A549 (cell line): ENCODE measurements at regions not wholly inside any gene's neighbourhood (a gene's known extent, or its start where the extent isn't known, plus 50 kb on each side); places are given as distances from the start of the nearest gene placed in this dataset.
A peak's percentile ranks its signal among the peaks of the same experiment; 100 is the strongest.

Source experiments
- ATAC-seq, 2 experiments: fragments of 200-7000 bp in 1 of 2; fragments of >200 bp in 1 of 2; cut with Nextera tagmentation in 1 of 2; cut with Tn5 transposase in 1 of 2; 3 replicates each; pipeline versions ENCODE4 v1.8.0 to v1.9.1; 2018 to 2020; ENCODE audit warnings: mild to moderate bottlenecking in 1 of 2, moderate library complexity in 1 of 2
- CTCF ChIA-PET: fragments of 300-600 bp; sonication (Branson Sonifier 250); formaldehyde crosslinking; extraction: SDS; loops from one replicate; lab custom pipeline; 2021; ENCODE audit warnings: antibody characterized with exemption, inconsistent platforms; lab: Yijun Ruan, JAX
- POLR2A ChIA-PET: fragments of 350-600 bp; formaldehyde crosslinking; extraction: SDS; loops from one replicate; lab custom pipeline; 2021; ENCODE audit warnings: antibody characterized with exemption, inconsistent platforms; lab: Yijun Ruan, JAX
- DNase-seq, 2 experiments: peaks; one replicate each; pipeline versions ENCODE4 v3.0.0 to v3.0.0-alpha.2; 2011 to 2016; ENCODE audit warnings: low read depth in 1 of 2, low spot score in 1 of 2
- FAIRE-seq: peaks from 2 replicates; lab custom pipeline; 2011; peaks lifted over from hg19 to GRCh38; lab: Jason Lieb, UNC
- H3K27ac ChIP-seq, 2 experiments: fragments of >200 bp; sonication (Bioruptor Twin); formaldehyde crosslinking; 3 replicates each; pipeline ENCODE4 v1.5.1; 2016 to 2017
- H3K4me1 ChIP-seq: fragments of >200 bp; sonication (Bioruptor Twin); formaldehyde crosslinking; 3 replicates; pipeline ENCODE4 v1.6.1; 2016
- H3K4me2 ChIP-seq: fragments of >200 bp; sonication (Bioruptor Twin); formaldehyde crosslinking; 3 replicates; pipeline ENCODE4 v1.6.1; 2016
- H3K4me3 ChIP-seq: fragments of >200 bp; sonication (Bioruptor Twin); formaldehyde crosslinking; 3 replicates; pipeline ENCODE4 v1.5.1; 2016
- H3K9me3 ChIP-seq: fragments of >200 bp; sonication (Bioruptor Twin); formaldehyde crosslinking; 3 replicates; pipeline ENCODE4 v1.6.1; 2016
- ATOH8 ChIP-seq: fragments of 250-450 bp; sonication (Bioruptor Pico); IDR thresholded peaks from 2 replicates; pipeline ENCODE4 v1.5.0; 2020; ENCODE audit warnings: low read depth, mild to moderate bottlenecking, moderate library complexity
- CHD2 ChIP-seq: fragments of 150-350 bp; IDR thresholded peaks from 2 replicates; pipeline ENCODE4 v1.6.1; 2014; ENCODE audit warnings: low read length; ENCODE audit not compliant: partially characterized antibody
- EHMT2 ChIP-seq: fragments of 200-600 bp; sonication (generic); IDR thresholded peaks from 2 replicates; pipeline ENCODE4 v1.6.1; 2016; ENCODE audit warnings: antibody characterized with exemption, low read depth, mild to moderate bottlenecking, moderate library complexity
- ESRRA ChIP-seq: fragments of 150-350 bp; IDR thresholded peaks from 2 replicates; pipeline ENCODE4 v1.6.1; 2014; ENCODE audit warnings: mild to moderate bottlenecking, low read length, borderline replicate concordance
- FOSL2 ChIP-seq, 2 experiments: fragments of 450-650 bp in 1 of 2; fragments of >200 bp in 1 of 2; sonication (Bioruptor Twin) in 1 of 2; formaldehyde crosslinking; IDR thresholded peaks; 2 replicates each; pipeline versions ENCODE4 v1.5.0 to v1.6.1; 2016 to 2020; ENCODE audit warnings: mild to moderate bottlenecking in 1 of 2, moderate library complexity in 1 of 2
- HOXA7 ChIP-seq: fragments of 250-450 bp; sonication (Bioruptor Pico); IDR thresholded peaks from 2 replicates; pipeline ENCODE4 v1.5.0; 2020; ENCODE audit warnings: mild to moderate bottlenecking, moderate library complexity
- HOXB13 ChIP-seq: fragments of 250-450 bp; sonication (Bioruptor Pico); IDR thresholded peaks from 2 replicates; pipeline ENCODE4 v1.5.0; 2020; ENCODE audit warnings: low read depth, mild to moderate bottlenecking, moderate library complexity
- HOXB5 ChIP-seq: fragments of 250-450 bp; sonication (Bioruptor Pico); IDR thresholded peaks from 2 replicates; pipeline ENCODE4 v1.5.0; 2020; ENCODE audit warnings: mild to moderate bottlenecking, moderate library complexity
- JUNB ChIP-seq: fragments of >200 bp; sonication (Bioruptor Twin); formaldehyde crosslinking; IDR thresholded peaks from 2 replicates; pipeline ENCODE4 v1.6.1; 2016
- MAFK ChIP-seq: fragments of 450-650 bp; IDR thresholded peaks from 2 replicates; pipeline ENCODE4 v1.6.1; 2014; ENCODE audit not compliant: partially characterized antibody
- PBX3 ChIP-seq: IDR thresholded peaks from 2 replicates; pipeline ENCODE4 v1.6.1; 2012
- POLR2A ChIP-seq: IDR thresholded peaks from 2 replicates; pipeline ENCODE4 v1.6.1; 2012; ENCODE audit warnings: mild to moderate bottlenecking, low read length
- RAD21 ChIP-seq, 2 experiments: fragments of >200 bp in 1 of 2; sonication (Bioruptor Twin) in 1 of 2; formaldehyde crosslinking in 1 of 2; IDR thresholded peaks in 1 of 2; conservative IDR thresholded peaks in 1 of 2; 2 replicates in 1 of 2; 3 replicates in 1 of 2; pipeline ENCODE4 v1.6.1; 2012 to 2018; ENCODE audit warnings: inconsistent platforms in 1 of 2
- RNF2 ChIP-seq: fragments of 200-600 bp; sonication (generic); IDR thresholded peaks from 2 replicates; pipeline ENCODE4 v1.6.1; 2016; ENCODE audit warnings: low read depth, mild to moderate bottlenecking, antibody characterized with exemption, moderate library complexity, borderline replicate concordance
- SMC3 ChIP-seq: fragments of >200 bp; sonication (Bioruptor Twin); formaldehyde crosslinking; IDR thresholded peaks from 3 replicates; pipeline ENCODE4 v1.6.1; 2018; ENCODE audit warnings: inconsistent platforms
- SREBF2 ChIP-seq: fragments of 450-650 bp; IDR thresholded peaks from 2 replicates; pipeline ENCODE4 v1.6.1; 2014; ENCODE audit warnings: mild to moderate bottlenecking, moderate library complexity
- TP53 ChIP-seq: fragments of 250-450 bp; sonication (Bioruptor Pico); IDR thresholded peaks from 2 replicates; pipeline ENCODE4 v1.5.0; 2021; ENCODE audit warnings: mild to moderate bottlenecking, moderate library complexity
- ZC3H11A ChIP-seq: fragments of 450-650 bp; IDR thresholded peaks from 2 replicates; pipeline ENCODE4 v1.6.1; 2014; ENCODE audit warnings: antibody characterized with exemption, mild to moderate bottlenecking
- WGBS: methylation state at CpG from one replicate; pipeline ENCODE4 v1.1.6; 2017; ENCODE audit errors: missing lambda C conversion rate; 5-methylcytosine and 5-hydroxymethylcytosine counted together
- TF ChIP-seq, protein P1 (sequence below): fragments of >200 bp; sonication (Bioruptor Twin); formaldehyde crosslinking; IDR thresholded peaks from 3 replicates; pipeline ENCODE4 v1.5.1; 2016

- Histone ChIP-seq H3K9me3 (no peaks in the 10 kb centered on the region), H3K4me1 (peaks cover 22% of the 10 kb centered on the region), H3K27ac (no peak overlapping the region), H3K4me2 (no peak overlapping the region), H3K4me3 (no peak overlapping the region)
- DNase-seq (no peak), ATAC-seq (no peak), FAIRE-seq (no peak)
- no peak for TF ChIP-seq POLR2A
- TF ChIP-seq RAD21 (conservative IDR thresholded peaks at IDR 0.05 in 1 of 2, IDR thresholded peaks at IDR 0.05 in 1 of 2): no peak
- no peak for TF ChIP-seq ZC3H11A
- TF ChIP-seq SREBF2: no peak
- TF ChIP-seq HOXA7: no peak
- no peak for TF ChIP-seq ATOH8 (CRISPR knock-in tag)
- TF ChIP-seq SMC3: no peak
- ChIA-PET CTCF (no interaction called here), POLR2A (no interaction called here)
- 72% methylated on average over 4 of the region's 4 CpGs for WGBS
Observed at GRCh38 chr1:209432443-209432825, 151.1 kb upstream of the CAMK1G start.

- CTCF ChIA-PET: interaction anchor here (0.7 to 2.7 kb wide), 6 partner anchors 12 to 230 kb away, joined by 3 to 16 read pairs (median 9); no protein-coding TSS in a partner anchor
- Histone ChIP-seq H3K9me3 (no peaks in the 10 kb centered on the region), H3K4me2 (0 out of 3 replicates have a peak overlapping the region, but pooled peaks have one; percentile 2)
- 31% methylated on average over 3 of the region's 3 CpGs for WGBS
- FAIRE-seq (no peak), DNase-seq (no peak)
- TF ChIP-seq TP53 (CRISPR knock-in tag): no peak
- no peak for TF ChIP-seq HOXB5 (CRISPR knock-in tag)
- no peak for TF ChIP-seq FOSL2 (IDR thresholded peaks at IDR 0.05)
- no peak for TF ChIP-seq FOSL2 (CRISPR knock-in tag; IDR thresholded peaks at IDR 0.05)
- no peak for TF ChIP-seq ESRRA
- TF ChIP-seq EHMT2: no peak
- TF ChIP-seq HOXB13 (CRISPR knock-in tag): no peak
- no peak for TF ChIP-seq JUNB
- TF ChIP-seq RNF2: no peak
- TF ChIP-seq, all 56 proteins: peak for 0
- peak overlapping the region; percentile 2 to 60; a peak in 4 of 6 replicates for H3K27ac ChIP-seq
- H3K4me3 ChIP-seq: no peak overlapping the region
- no peak for ATAC-seq
- POLR2A ChIA-PET: no interaction called here
- H3K4me1 ChIP-seq: peaks cover 22% of the 10 kb centered on the region
Observed at GRCh38 chr1:209433649-209434031, 149.9 kb upstream of the CAMK1G start.

DNA sequence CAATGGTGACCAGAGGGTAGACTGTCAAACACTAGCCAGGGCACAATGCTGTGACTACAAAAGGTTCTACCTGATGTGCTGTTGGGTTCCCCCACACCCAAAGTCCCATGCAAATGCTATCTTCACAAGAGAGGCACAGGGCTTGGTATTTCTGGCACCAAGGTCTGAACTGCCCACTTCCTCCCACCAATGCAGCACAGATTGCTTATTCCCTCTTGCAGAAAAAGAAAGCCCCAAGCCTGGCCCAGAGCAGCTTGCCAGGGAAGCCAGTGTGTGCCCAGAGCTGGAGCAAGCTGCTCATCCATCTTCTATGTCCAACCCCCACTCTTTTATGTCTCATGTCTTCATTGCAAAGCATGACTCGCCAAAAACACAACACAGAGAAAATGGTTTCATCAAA is 149.4 kb upstream of the CAMK1G start:
- 64% methylated on average over 1 of the region's 1 CpG for WGBS
- ATAC-seq (no peak), FAIRE-seq (no peak), DNase-seq (peak in 1 of 2 experiments; percentile 25)
- CTCF ChIA-PET: interaction anchor here (1.5 to 2.7 kb wide), 6 partner anchors 9 to 231 kb away, joined by 4 to 16 read pairs (median 9); no protein-coding TSS in a partner anchor
- Histone ChIP-seq H3K4me3 (no peak overlapping the region), H3K4me1 (peaks cover 22% of the 10 kb centered on the region), H3K9me3 (no peaks in the 10 kb centered on the region), H3K27ac (peak overlapping the region; percentile 2 to 60; a peak in 4 of 6 replicates), H3K4me2 (0 out of 3 replicates have a peak overlapping the region, but pooled peaks have one; percentile 8)
- POLR2A ChIA-PET: no interaction called here
- TF ChIP-seq PBX3: no peak
- TF ChIP-seq CHD2: no peak
- peak; percentile 8 for TF ChIP-seq MAFK
- TF ChIP-seq, protein P1, sequence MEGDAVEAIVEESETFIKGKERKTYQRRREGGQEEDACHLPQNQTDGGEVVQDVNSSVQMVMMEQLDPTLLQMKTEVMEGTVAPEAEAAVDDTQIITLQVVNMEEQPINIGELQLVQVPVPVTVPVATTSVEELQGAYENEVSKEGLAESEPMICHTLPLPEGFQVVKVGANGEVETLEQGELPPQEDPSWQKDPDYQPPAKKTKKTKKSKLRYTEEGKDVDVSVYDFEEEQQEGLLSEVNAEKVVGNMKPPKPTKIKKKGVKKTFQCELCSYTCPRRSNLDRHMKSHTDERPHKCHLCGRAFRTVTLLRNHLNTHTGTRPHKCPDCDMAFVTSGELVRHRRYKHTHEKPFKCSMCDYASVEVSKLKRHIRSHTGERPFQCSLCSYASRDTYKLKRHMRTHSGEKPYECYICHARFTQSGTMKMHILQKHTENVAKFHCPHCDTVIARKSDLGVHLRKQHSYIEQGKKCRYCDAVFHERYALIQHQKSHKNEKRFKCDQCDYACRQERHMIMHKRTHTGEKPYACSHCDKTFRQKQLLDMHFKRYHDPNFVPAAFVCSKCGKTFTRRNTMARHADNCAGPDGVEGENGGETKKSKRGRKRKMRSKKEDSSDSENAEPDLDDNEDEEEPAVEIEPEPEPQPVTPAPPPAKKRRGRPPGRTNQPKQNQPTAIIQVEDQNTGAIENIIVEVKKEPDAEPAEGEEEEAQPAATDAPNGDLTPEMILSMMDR: no peak
